ENCODE measurements at regions not wholly inside any gene's neighbourhood (a gene's known extent, or its start where the extent isn't known, plus 50 kb on each side); places are given as distances from the start of the nearest gene placed in this dataset.

DNA sequence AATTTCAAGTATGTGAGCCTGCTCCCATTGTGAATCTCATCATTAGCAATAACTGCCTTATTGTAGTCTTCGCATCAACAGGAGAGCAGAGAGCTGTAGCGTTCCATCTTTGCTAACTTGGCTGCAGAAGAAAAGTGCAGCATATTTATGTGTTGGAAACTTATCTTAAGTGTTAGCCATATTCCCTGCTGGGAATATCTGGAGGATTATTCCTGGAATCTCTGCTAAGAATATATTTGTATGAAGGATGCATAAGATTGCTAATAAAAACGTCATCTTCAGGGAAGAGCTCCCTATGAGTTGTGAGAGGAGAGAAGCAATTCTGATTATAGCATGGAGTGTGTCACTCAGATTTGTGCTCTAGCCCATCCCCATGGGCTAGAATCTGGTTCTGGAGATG, 115.1 kb upstream of the REG3G start:
- Mint-ChIP-seq H3K4me1 (ENCODE audit: low read depth) (no peaks in the 10 kb centered on the region), H3K4me3 (no peak overlapping the region), H3K36me3 (ENCODE audit: low read depth) (no peaks in the 10 kb centered on the region), H3K9me3 (peaks cover 40% of the 10 kb centered on the region), H3K27ac (no peak overlapping the region), H3K27me3 (ENCODE audit: insufficient read depth) (no peaks in the 10 kb centered on the region)
- TF ChIP-seq, protein P1, sequence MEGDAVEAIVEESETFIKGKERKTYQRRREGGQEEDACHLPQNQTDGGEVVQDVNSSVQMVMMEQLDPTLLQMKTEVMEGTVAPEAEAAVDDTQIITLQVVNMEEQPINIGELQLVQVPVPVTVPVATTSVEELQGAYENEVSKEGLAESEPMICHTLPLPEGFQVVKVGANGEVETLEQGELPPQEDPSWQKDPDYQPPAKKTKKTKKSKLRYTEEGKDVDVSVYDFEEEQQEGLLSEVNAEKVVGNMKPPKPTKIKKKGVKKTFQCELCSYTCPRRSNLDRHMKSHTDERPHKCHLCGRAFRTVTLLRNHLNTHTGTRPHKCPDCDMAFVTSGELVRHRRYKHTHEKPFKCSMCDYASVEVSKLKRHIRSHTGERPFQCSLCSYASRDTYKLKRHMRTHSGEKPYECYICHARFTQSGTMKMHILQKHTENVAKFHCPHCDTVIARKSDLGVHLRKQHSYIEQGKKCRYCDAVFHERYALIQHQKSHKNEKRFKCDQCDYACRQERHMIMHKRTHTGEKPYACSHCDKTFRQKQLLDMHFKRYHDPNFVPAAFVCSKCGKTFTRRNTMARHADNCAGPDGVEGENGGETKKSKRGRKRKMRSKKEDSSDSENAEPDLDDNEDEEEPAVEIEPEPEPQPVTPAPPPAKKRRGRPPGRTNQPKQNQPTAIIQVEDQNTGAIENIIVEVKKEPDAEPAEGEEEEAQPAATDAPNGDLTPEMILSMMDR (IDR thresholded peaks at IDR 0.05): no peak
- DNase-seq: no peak

- Mint-ChIP-seq H3K36me3 (ENCODE audit: low read depth) (no peaks in the 10 kb centered on the region), H3K4me1 (ENCODE audit: low read depth) (no peaks in the 10 kb centered on the region), H3K4me3 (no peak overlapping the region), H3K27ac (no peak overlapping the region), H3K27me3 (ENCODE audit: insufficient read depth) (no peaks in the 10 kb centered on the region), H3K9me3 (peaks cover 36% of the 10 kb centered on the region)
- no peak for DNase-seq
- TF ChIP-seq, protein P1 (IDR thresholded peaks at IDR 0.05): no peak
Measured at GRCh38 chr2:78913257-78913656, 112.2 kb upstream of the REG3G start.

GRCh38 chr2:78925258-78925657, 100.2 kb upstream of the REG3G start:
- H3K27ac Mint-ChIP-seq: no peak overlapping the region
- TF ChIP-seq, protein P1 (IDR thresholded peaks at IDR 0.05): no peak
- no peaks in the 10 kb centered on the region for H3K27me3 Mint-ChIP-seq (ENCODE audit: insufficient read depth)
- peaks cover 34% of the 10 kb centered on the region for H3K9me3 Mint-ChIP-seq
- H3K4me3 Mint-ChIP-seq: no peak overlapping the region
- no peaks in the 10 kb centered on the region for H3K4me1 Mint-ChIP-seq (ENCODE audit: low read depth)
- DNase-seq: no peak
- no peaks in the 10 kb centered on the region for H3K36me3 Mint-ChIP-seq (ENCODE audit: low read depth)

GRCh38 chr2:78928502-78928901, 97.0 kb upstream of the REG3G start:
- H3K27me3 Mint-ChIP-seq (ENCODE audit: insufficient read depth): no peaks in the 10 kb centered on the region; the same call in 1 of the 2 replicates
- DNase-seq: no peak
- H3K4me3 Mint-ChIP-seq: no peak overlapping the region
- TF ChIP-seq, protein P1 (IDR thresholded peaks at IDR 0.05): no peak
- H3K27ac Mint-ChIP-seq: no peak overlapping the region
- no peaks in the 10 kb centered on the region for H3K4me1 Mint-ChIP-seq (ENCODE audit: low read depth)
- H3K36me3 Mint-ChIP-seq (ENCODE audit: low read depth): no peaks in the 10 kb centered on the region
- H3K9me3 Mint-ChIP-seq: peaks cover 28% of the 10 kb centered on the region

GRCh38 chr2:78940998-78941397, 84.5 kb upstream of the REG3G start:
- Mint-ChIP-seq H3K27me3 (ENCODE audit: insufficient read depth) (no peaks in the 10 kb centered on the region), H3K27ac (no peak overlapping the region), H3K36me3 (ENCODE audit: low read depth) (no peaks in the 10 kb centered on the region), H3K4me3 (no peak overlapping the region), H3K9me3 (peaks cover 19% of the 10 kb centered on the region), H3K4me1 (ENCODE audit: low read depth) (no peaks in the 10 kb centered on the region)
- DNase-seq: no peak
- TF ChIP-seq, protein P1 (IDR thresholded peaks at IDR 0.05): no peak

DNA sequence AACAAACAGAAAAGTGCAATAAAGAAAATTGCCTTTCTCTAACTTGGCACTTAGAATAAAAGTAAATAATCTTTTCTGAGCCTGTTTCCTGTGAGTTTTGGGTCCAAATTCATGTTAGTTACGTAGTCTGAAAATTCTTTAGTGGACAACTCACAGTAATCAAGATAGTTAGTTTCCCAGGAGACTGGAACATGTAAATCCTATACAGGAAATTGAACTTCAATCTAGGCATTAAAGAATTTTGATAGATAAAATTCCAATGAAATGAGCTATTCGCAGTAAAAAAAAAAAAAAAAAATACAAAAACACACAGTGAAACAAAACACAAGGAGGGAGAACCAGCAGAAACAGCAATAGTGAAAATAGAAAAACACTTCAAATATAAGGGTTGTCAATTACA, 83.8 kb upstream of the REG3G start:
- H3K4me1 Mint-ChIP-seq (ENCODE audit: low read depth): no peaks in the 10 kb centered on the region
- no peak overlapping the region for H3K4me3 Mint-ChIP-seq
- DNase-seq: no peak
- no peaks in the 10 kb centered on the region for H3K36me3 Mint-ChIP-seq (ENCODE audit: low read depth)
- no peaks in the 10 kb centered on the region for H3K27me3 Mint-ChIP-seq (ENCODE audit: insufficient read depth)
- peaks cover 12% of the 10 kb centered on the region for H3K9me3 Mint-ChIP-seq
- TF ChIP-seq, protein P1 (IDR thresholded peaks at IDR 0.05): no peak
- no peak overlapping the region for H3K27ac Mint-ChIP-seq

All from HFFc6 (cell line).